ENCODE measurements at regions not wholly inside any gene's neighbourhood (a gene's known extent, or its start where the extent isn't known, plus 50 kb on each side); places are given as distances from the start of the nearest gene placed in this dataset.

DNA sequence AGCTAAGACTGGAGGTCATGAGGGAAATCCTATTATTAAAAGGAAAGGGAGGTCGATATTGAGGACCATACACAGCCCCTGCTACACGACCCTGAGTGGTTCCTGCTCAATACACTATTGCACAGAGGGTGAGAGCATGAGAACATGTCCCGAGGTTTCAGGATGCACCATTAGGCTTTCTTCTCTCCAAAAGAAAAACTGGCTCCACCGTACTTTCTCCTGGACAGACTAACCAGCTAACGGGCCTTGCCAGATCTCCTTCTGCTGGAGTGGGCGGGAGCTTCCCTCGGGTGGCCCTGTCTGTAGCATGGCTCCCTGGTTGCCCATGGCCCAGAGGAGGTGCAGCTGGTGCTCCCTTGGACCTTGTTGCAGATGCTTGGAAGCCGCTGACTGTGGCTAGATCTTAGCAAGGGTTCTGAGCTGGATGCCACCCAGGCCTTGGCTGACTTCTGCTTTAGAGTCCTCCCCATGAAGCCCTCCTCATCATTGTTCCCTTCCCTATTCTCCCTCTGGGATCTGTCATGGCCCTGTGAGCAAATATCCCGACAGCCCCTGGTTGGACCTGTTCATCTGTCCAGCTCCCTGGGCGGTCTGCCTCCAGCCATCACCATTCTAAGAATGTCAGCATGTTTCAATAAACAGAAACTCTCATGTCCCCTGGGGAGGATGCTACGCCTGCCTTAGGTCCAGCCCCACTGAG lies 52.9 kb upstream of the SHH start:
- no peak for DNase-seq (ENCODE audit: low read depth, low spot score)
- in situ Hi-C loops (cut with HindIII; ENCODE audit: low sequenced_read_pairs): no loop called here
- H3K4me3 ChIP-seq (ENCODE audit: low read depth, low read length): no peak overlapping the region
- TF ChIP-seq, protein P1, sequence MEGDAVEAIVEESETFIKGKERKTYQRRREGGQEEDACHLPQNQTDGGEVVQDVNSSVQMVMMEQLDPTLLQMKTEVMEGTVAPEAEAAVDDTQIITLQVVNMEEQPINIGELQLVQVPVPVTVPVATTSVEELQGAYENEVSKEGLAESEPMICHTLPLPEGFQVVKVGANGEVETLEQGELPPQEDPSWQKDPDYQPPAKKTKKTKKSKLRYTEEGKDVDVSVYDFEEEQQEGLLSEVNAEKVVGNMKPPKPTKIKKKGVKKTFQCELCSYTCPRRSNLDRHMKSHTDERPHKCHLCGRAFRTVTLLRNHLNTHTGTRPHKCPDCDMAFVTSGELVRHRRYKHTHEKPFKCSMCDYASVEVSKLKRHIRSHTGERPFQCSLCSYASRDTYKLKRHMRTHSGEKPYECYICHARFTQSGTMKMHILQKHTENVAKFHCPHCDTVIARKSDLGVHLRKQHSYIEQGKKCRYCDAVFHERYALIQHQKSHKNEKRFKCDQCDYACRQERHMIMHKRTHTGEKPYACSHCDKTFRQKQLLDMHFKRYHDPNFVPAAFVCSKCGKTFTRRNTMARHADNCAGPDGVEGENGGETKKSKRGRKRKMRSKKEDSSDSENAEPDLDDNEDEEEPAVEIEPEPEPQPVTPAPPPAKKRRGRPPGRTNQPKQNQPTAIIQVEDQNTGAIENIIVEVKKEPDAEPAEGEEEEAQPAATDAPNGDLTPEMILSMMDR (IDR thresholded peaks at IDR 0.05; ENCODE audit: low read depth, low read length): no peak

DNA sequence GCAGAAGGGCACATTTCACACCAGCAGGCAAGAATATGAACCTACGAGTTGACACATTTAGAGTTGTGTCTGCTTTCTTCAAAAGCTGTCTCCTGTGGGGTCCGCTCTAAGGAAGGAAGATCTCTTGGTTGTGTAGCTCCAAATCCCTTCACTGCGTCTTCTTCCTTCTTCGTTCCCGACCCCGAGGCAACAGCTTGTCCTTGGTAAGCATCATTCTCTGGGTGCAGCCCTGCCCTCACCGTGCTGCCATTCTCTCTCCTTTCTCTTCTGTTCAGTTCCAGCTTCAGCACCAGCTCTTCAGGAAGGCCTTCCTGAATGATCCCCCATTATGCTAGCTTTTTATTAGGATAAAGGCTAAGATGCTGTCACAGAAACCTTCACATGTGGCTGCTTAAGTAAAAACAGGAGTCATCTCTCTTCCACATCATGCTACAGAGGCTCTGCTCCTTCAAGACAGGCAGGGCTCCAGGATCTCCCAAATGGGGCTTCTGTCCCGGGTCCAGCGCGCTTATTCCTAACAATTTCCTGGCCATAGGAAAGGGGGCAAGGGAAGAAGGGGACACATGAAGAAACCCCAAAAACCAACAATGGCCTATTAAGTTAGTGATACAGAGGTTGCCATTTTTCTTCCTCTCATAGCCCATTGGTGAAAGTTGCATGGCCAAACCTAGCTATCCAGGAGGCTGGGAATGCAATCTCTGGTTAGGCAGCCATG lies 52.2 kb upstream of the SHH start:
- in situ Hi-C loops (cut with HindIII; ENCODE audit: low sequenced_read_pairs): no loop called here
- DNase-seq (ENCODE audit: low read depth, low spot score): no peak

DNA sequence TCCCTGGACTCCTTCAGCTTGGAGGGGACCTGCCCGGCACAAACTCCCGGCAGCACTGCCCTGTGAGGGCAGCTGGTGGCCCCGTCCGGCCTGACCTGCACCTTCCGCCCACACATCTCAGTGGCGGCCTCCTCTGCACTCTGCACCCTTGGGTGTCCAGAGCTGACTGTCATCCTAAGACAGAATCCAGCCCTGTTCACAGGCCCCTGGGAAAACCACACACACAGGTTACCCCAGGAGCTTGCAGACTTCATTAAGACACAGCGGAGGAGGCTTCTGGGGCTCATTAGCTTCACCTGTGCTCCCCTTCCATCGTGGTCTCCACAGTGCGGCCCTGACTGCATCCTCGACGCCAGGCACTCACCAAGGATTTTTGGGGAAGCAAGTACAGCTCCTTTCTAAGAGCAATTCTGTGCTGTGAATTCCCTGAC lies 51.5 kb upstream of the SHH start:
- in situ Hi-C loops (cut with HindIII; ENCODE audit: low sequenced_read_pairs): no loop called here
- no peak for DNase-seq (ENCODE audit: low read depth, low spot score)
- TF ChIP-seq, protein P1 (IDR thresholded peaks at IDR 0.05; ENCODE audit: low read depth, low read length): no peak

More for the DNA sequence above, 52.2 kb upstream of the SHH start:
- no peak overlapping the region for H3K4me3 ChIP-seq (ENCODE audit: low read depth, low read length)
- TF ChIP-seq, protein P1 (IDR thresholded peaks at IDR 0.05; ENCODE audit: low read depth, low read length): no peak

DNA sequence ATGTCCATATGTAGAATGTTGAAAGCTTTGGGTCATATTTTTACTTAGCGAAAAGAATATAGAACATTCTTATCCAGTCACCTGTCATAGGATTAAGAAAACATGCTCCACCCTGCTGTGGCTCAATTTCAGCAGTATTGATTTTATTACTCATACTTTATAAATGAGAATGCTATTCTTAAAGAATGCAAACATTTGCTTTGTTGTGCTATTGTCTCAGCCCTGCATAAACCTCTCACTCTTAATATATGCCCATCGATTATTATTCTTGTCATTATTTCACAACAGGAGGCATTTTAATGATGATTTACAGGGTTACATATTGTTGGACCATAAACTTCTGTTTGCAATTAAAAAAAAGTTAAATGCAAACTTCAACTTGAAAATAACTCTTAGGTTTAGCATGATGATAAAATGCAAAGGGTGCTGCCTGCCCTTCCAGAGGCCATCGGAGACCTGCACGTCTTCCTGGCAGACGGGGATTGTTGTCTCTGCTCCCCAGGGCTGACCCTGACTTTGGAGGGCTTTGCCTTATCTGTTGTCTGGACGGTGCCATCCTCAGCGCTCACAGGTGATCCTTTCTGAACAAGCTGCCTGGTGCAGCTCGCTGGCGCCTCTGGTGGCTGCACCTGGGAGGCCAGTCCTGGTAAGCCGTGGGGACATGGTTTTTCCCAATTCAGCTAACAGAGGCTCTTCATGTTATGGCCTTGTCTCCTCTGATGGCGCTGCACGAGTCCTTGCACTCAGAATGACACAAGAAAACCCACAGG lies 50.0 kb upstream of the SHH start:
- no peak overlapping the region for H3K4me3 ChIP-seq (ENCODE audit: low read depth, low read length)
- no peak for DNase-seq (ENCODE audit: low read depth, low spot score)
- in situ Hi-C loops (cut with HindIII; ENCODE audit: low sequenced_read_pairs): no loop called here
- TF ChIP-seq, protein P1 (IDR thresholded peaks at IDR 0.05; ENCODE audit: low read depth, low read length): peak; percentile 27

More for the DNA sequence above, 51.5 kb upstream of the SHH start:
- no peak overlapping the region for H3K4me3 ChIP-seq (ENCODE audit: low read depth, low read length)
